HS-27A (cell line): ENCODE measurements at regions not wholly inside any gene's neighbourhood (a gene's known extent, or its start where the extent isn't known, plus 50 kb on each side); places are given as distances from the start of the nearest gene placed in this dataset.

Source experiments
- DNase-seq: peaks from one replicate; pipeline ENCODE4 v3.0.0-alpha.2; 2012; ENCODE audit warnings: low read depth, missing footprints

DNA sequence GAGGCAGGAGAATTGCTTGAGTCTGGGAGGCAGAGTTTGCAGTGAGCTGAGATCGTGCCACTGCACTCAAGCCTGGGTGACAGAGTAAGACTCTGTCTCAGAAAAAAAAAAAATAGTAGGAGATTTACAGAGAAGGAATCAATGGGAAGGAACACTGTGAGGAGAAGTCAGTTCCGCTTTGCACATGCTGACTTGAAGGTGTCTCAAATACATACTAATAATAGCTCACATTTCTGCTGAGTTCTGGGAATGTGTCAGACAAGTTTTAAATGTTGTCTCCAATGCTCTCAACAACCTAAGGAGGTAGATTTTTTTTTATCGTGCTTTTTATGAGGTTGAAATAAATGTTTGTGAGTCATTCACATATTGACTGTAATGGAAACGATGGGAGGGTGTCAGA, 654.9 kb upstream of the CELF2 start:
- DNase-seq: no peak

- no peak for DNase-seq
These were observed 654.5 kb upstream of the CELF2 start for GRCh38 chr10:10363217-10363616.

DNA sequence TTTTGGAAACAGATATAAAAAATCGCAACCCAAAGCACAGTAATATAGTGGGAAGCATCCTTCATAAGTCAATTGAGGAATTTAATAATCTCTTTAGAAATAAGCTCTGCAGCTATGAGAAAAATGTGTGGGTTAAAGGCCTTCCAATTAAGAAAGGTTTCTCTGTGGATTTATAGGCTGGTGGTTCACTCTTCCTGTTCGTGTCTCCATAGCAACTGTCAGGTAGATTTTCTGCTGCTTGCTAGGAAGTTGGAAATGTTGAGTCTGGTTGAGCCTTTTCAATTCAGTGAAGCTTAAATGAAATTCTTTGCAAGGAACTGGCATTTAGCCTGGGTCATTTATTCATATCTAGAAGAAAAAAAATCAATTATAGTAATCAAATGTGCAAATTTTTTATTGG, 652.8 kb upstream of the CELF2 start:
- no peak for DNase-seq

GRCh38 chr10:10365676-10366075, 652.0 kb upstream of the CELF2 start:
- DNase-seq: no peak

DNA sequence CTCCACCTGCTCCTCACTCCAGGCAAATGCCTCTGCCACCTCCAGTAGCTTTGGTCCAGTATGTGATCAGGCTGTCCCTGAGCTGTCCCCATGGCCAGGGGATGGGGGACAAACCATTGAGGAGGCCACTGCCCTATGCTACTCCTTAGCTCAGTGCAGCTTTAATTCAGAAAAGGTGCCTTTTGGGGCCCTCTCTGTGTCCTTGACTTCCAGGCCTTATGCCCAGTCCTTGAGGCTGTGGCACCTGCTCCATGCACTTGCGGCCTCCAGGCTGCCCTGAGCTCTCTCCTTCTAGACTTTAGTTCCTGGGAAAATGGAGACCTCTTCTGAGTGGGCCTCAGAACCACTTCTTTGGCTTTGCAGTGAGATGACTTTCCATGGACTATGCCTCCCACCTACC, 650.8 kb upstream of the CELF2 start:
- no peak for DNase-seq

GRCh38 chr10:10367264-10367663, 650.4 kb upstream of the CELF2 start:
- DNase-seq: no peak

GRCh38 chr10:10368951-10369576, 648.6 kb upstream of the CELF2 start:
- DNase-seq: no peak

- DNase-seq: no peak
These were observed 631.8 kb upstream of the CELF2 start for GRCh38 chr10:10385831-10386230.

- DNase-seq: no peak
These were observed 628.5 kb upstream of the CELF2 start for GRCh38 chr10:10389182-10389581.

- no peak for DNase-seq
These were observed 625.2 kb upstream of the CELF2 start for GRCh38 chr10:10392511-10392910.

DNA sequence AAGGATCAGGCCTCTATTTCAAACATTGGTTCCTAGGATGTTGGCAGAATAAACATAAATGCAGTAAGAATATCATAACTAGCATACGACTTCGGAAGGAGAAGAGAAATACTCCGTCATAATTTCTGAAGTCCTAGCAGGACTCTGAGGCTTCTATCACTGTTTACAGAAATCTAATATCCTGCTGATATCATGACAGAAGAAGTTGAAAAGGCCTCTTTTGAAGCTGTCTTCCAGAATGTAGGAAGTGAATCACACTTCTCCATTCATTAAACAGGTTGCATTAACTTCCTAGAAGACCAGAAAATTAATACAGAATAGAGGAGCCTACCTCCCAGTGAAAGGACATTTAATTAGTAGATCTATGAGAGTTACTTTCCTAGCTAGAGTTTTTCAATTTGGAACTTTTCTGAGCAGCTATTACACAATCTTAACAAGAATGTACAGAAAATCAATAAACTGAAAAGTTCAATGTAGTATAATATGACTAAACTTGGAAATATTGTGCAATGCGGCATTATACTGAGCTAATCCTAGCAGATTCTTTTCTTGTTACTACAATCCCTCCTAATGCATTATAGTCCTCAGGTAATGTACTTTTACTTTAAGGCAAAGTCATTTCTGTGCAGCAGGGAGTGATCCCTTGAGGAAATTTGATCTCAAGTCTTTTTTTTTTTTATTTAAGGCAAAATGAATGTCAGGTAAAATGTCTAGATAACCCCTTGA, 622.6 kb upstream of the CELF2 start:
- no peak for DNase-seq

GRCh38 chr10:10396601-10397000, 621.1 kb upstream of the CELF2 start:
- no peak for DNase-seq

DNA sequence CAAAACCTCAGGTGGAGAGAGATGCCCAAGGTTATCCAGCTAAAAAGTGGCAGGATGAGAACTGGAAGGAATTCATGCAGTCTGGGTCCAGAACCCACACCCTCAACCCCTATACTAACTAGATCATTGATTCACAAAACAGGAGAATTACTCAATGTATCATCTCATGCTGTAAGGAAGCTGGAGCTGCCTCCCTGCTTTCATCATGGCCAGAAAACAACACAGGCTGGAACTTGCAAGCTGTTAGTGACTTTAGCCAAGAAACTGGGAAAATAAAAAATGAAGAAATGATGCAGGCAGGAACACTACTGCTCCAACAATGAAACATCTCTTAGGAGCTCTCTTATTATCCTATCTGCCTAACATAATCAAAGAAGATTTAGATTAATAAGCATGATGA, 619.8 kb upstream of the CELF2 start:
- DNase-seq: no peak

- no peak for DNase-seq
These were observed 613.9 kb upstream of the CELF2 start for GRCh38 chr10:10403762-10404161.

- DNase-seq: no peak
These were observed 600.0 kb upstream of the CELF2 start for GRCh38 chr10:10417671-10418070.

DNA sequence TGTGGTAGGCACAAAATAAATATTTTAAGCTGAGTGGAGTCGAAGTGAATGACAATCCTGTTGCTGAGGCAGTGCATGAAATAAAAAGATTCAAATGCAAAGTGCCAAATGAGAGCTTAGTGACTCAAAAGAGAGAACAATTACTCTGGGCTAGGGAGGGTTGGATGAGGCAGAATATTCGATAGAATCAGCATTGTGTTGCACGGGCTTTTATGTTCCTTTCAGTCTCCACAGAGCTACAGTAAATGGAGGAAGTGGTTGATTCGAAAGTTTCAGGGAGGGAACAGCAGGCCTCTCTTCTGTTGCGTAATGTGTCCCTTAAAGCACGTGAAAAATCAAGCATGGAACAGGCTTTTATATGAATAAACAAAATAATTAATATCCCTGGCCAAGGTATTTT, 599.3 kb upstream of the CELF2 start:
- no peak for DNase-seq

DNA sequence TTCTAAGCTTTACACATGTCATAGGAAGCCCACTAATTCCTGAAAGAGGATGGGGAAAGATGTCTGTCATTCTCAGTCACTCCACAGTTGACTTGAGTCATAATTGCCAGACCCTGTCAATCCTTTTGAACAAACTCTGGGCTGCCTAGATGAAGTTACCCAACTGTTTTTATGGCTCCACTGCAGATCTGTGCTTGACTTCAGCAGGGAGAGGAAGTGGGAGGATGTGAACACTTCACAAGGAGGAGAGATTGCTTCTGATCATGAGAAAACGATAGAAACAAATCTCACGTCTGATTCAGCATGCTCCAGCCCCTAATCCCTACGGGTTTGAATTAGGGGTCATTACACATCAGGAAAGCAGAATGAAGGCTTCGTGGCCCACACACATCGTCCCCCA, 596.6 kb upstream of the CELF2 start:
- no peak for DNase-seq

DNA sequence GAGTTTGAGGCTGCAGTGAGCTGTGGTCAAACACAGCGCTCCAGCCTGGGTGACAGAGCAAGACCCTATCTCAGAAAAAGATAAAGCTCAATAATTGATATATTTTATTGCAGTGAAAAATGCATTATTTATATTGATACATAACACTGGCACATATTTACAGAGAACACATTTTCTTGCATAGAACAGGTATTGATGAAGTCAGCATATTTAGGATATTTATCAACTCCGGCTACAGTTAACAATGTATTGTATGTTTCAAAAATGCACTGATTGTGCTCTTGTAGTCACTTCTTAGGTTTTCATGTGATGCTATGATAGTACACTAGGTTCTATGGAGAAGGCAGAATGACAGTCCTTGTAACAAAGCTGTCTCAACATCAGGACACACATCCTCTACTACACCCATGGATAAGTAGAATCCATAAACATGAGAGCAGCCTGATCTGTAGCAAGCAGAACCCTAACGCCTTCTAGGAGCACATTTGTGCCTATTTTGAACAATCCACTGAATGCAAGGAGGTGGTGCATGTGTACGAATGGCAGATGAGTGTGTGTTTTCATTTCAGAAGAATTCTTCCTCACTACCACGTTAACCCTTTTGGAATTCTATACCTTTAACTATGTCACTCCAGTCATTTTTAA, 586.1 kb upstream of the CELF2 start:
- DNase-seq: no peak

DNA sequence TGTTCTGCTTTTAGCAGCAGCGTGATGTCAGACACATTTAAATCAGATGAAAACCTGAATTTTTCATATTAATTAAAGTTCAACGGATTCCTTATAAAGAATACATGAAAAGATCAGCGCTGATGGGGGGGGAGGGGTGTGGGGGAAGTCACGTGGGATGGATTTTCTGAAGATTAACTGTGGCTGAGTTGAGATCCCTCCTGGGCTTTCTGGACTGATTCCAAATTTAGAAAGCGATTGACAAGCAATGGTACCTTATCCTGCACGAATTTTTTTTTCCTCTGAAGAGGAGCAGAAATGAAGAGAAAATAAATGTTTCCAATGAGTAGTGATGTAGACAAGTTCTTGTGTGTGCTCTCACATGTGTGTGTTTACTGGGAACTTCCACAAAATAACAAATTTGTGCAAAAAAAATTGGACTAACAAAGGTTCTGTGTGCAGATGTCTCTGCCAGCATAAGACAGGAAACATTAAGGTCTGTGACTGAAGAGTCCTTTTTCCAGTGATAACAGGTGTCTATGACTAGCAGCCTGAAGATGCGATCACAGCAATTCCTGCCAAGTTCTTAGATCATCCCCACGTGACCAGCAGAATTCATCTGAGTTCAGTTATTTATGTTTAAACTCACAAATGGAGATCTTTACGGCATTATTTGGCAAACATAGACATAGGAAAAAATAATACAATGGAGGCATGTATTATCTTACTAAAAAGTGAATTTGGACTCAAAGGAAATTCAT, 585.2 kb upstream of the CELF2 start:
- DNase-seq: no peak

GRCh38 chr10:10434312-10434711, 583.4 kb upstream of the CELF2 start:
- no peak for DNase-seq

- DNase-seq: no peak
These were observed 579.8 kb upstream of the CELF2 start for GRCh38 chr10:10437886-10438285.

- no peak for DNase-seq
These were observed 579.2 kb upstream of the CELF2 start for GRCh38 chr10:10438335-10439100.
